Stromal cell of bone marrow (primary cell): ENCODE measurements at regions not wholly inside any gene's neighbourhood (a gene's known extent, or its start where the extent isn't known, plus 50 kb on each side); places are given as distances from the start of the nearest gene placed in this dataset.
"Not testable (repeated sequence)": the region's sequence is repeated elsewhere in the genome, so short reads cannot be mapped to it uniquely, and the experiment has no call there.

Experiments
- DNase-seq: peaks from one replicate; pipeline ENCODE4 v3.0.0-alpha.2; 2012; ENCODE audit warnings: low read depth

- DNase-seq: no peak
Observed at GRCh38 chr18:4536447-4536846, 81.3 kb upstream of the DLGAP1 start.

DNA sequence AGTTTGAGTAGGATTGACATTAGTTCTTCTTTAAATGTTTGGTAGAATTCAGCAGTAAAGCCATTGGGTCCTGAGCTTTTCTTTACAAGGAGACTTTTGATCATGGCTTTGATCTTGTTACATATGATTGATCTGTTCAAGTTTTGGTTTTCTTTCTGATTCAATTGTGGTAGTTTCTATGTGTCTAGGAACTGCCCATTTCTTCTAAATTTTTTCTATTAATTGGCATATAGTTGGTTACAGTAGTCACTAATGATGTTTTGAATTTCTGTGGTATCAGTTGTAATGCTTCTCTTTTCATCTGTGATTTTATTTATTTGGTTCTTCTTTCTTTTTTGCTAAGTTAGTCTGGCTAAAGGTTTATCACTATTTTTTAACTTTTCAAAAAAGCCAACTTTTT, 73.3 kb upstream of the DLGAP1 start:
- no peak for DNase-seq

DNA sequence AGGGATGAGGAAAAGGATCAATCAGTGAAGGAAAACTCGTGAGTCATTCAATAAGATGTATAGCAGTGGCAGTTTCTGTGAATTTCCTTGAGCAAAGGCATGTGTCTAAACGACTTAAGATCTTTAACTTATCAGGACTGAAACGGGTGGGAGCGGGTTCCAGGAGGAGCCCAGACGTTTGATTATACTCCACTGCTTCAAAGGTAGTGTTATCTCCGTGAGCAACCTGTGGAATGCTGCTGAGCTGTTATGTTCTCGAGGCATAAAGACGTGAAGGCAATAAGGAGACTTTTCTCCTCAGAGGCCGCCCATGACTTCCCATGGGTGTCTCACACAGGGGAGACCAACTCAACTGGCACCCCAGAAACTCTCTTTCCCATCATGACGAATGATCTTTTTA, 72.7 kb upstream of the DLGAP1 start:
- not testable (repeated sequence) for DNase-seq

- DNase-seq: no peak
Observed at GRCh38 chr18:4524096-4524495, 69.0 kb upstream of the DLGAP1 start.

DNA sequence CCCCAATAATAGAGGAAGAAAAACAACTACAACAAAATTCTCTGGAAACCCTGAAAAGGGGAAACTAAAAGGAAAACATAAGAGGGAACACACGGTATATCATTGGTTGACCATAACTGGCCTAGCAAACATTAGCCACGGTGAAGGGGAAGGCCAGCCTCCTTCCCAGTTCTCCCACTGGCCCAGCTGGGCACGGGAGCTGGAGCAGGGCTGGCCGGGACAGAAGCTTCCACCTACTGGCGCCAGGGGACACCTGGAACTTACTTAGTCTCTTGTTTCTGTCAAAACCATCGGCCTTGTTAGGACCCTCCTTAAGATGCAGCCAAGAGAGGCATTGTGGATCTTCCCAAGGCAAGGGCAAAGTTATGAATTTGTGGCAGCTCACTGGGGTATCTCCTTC, 56.1 kb upstream of the DLGAP1 start:
- DNase-seq: no peak

- DNase-seq: no peak
Observed at GRCh38 chr18:4510711-4511110, 55.6 kb upstream of the DLGAP1 start.

DNA sequence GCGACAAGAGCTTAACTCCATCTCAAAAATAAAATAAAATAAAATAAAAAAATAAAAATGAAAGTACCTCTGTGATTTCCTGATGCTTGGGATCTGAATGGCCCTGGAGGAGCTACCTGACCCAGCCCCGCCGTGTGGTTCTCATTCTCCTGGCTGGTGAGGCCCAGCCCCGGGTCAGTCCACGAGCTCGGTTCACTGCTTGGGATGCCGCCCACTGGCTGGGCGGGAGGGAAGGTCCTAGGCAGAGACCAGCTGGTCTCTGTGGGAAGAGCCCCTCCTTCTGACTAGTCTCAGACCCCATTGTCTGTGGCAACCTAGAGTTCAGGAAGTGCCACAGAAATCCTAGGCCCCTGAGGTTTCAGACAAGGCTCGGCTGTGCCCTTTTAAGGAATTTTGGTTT, 55.1 kb upstream of the DLGAP1 start:
- no peak for DNase-seq
